Activated CD4-positive, alpha-beta T cell treated with anti-CD3 and anti-CD28 coated beads, Interleukin-2, Interleukin-6, amounts not matched to agents 100 ng/mL and 50 ng/mL, durations not matched to agents 16 hours and 8 hours (primary cell): ENCODE measurements at regions not wholly inside any gene's neighbourhood (a gene's known extent, or its start where the extent isn't known, plus 50 kb on each side); places are given as distances from the start of the nearest gene placed in this dataset.
"Not testable (repeated sequence)": the region's sequence is repeated elsewhere in the genome, so short reads cannot be mapped to it uniquely, and the experiment has no call there.

ENCODE experiments used
- DNase-seq: peaks from one replicate; pipeline ENCODE4 v3.0.0-alpha.2; 2020

GRCh38 chr10:111273235-111273634 lies 196.4 kb downstream of the ADRA2A start:
- DNase-seq: no peak

GRCh38 chr10:111273635-111274034 lies 196.8 kb downstream of the ADRA2A start:
- no peak for DNase-seq

- no peak for DNase-seq
These were observed 198.3 kb downstream of the ADRA2A start for GRCh38 chr10:111275091-111275490.

GRCh38 chr10:111277661-111278060 lies 200.8 kb downstream of the ADRA2A start:
- DNase-seq: no peak

GRCh38 chr10:111278266-111278665 lies 201.4 kb downstream of the ADRA2A start:
- no peak for DNase-seq

GRCh38 chr10:111281516-111281915 lies 204.7 kb downstream of the ADRA2A start:
- no peak for DNase-seq

GRCh38 chr10:111289461-111289860 lies 212.6 kb downstream of the ADRA2A start:
- DNase-seq: no peak

- no peak for DNase-seq
These were observed 213.8 kb downstream of the ADRA2A start for GRCh38 chr10:111290649-111291048.

GRCh38 chr10:111295788-111296187 lies 219.0 kb downstream of the ADRA2A start:
- DNase-seq: no peak

- DNase-seq: no peak
These were observed 220.6 kb downstream of the ADRA2A start for GRCh38 chr10:111297351-111297848.

- no peak for DNase-seq
These were observed 221.2 kb downstream of the ADRA2A start for GRCh38 chr10:111298031-111298430.

- no peak for DNase-seq
These were observed 222.2 kb downstream of the ADRA2A start for GRCh38 chr10:111299037-111299436.

GRCh38 chr10:111303887-111304286 lies 227.1 kb downstream of the ADRA2A start:
- DNase-seq: no peak

GRCh38 chr10:111316722-111317212 lies 239.9 kb downstream of the ADRA2A start:
- no peak for DNase-seq

- no peak for DNase-seq
These were observed 243.0 kb downstream of the ADRA2A start for GRCh38 chr10:111319866-111320265.

- no peak for DNase-seq
These were observed 246.6 kb downstream of the ADRA2A start for GRCh38 chr10:111323389-111323966.

GRCh38 chr10:111332174-111332573 lies 255.3 kb downstream of the ADRA2A start:
- DNase-seq: not testable (repeated sequence)

GRCh38 chr10:111335826-111336225 lies 259.0 kb downstream of the ADRA2A start:
- no peak for DNase-seq

GRCh38 chr10:111338035-111338434 lies 261.2 kb downstream of the ADRA2A start:
- no peak for DNase-seq

GRCh38 chr10:111338805-111339204 lies 262.0 kb downstream of the ADRA2A start:
- no peak for DNase-seq

GRCh38 chr10:111344804-111345203 lies 268.0 kb downstream of the ADRA2A start:
- no peak for DNase-seq

GRCh38 chr10:111347386-111348013 lies 270.7 kb downstream of the ADRA2A start:
- DNase-seq: no peak

GRCh38 chr10:111348076-111348475 lies 271.2 kb downstream of the ADRA2A start:
- DNase-seq: no peak

GRCh38 chr10:111354859-111355258 lies 278.0 kb downstream of the ADRA2A start:
- DNase-seq: no peak

GRCh38 chr10:111356571-111356970 lies 279.7 kb downstream of the ADRA2A start:
- DNase-seq: no peak
